Inflammatory macrophage treated with lipopolysaccharide for 4 hours (primary cell): ENCODE measurements at regions not wholly inside any gene's neighbourhood (a gene's known extent, or its start where the extent isn't known, plus 50 kb on each side); places are given as distances from the start of the nearest gene placed in this dataset.
"Not testable (repeated sequence)": the region's sequence is repeated elsewhere in the genome, so short reads cannot be mapped to it uniquely, and the experiment has no call there.

Experiments
- DNase-seq: peaks from one replicate; pipeline ENCODE4 v3.0.0-alpha.2; 2020

GRCh38 chr9:28942941-28943340, 1369.7 kb upstream of the C9orf72 start:
- DNase-seq = no peak

GRCh38 chr9:28946648-28947047, 1373.4 kb upstream of the C9orf72 start:
- no peak for DNase-seq

- DNase-seq = peak; percentile 4
Measured at GRCh38 chr9:28951945-28952344, 1378.7 kb upstream of the C9orf72 start.

- no peak for DNase-seq
Measured at GRCh38 chr9:28956116-28956880, 1383.0 kb upstream of the C9orf72 start.

- no peak for DNase-seq
Measured at GRCh38 chr9:28960602-28961001, 1387.3 kb upstream of the C9orf72 start.

- no peak for DNase-seq
Measured at GRCh38 chr9:28961623-28962022, 1388.3 kb upstream of the C9orf72 start.

GRCh38 chr9:28967226-28967625, 1393.9 kb upstream of the C9orf72 start:
- no peak for DNase-seq

- no peak for DNase-seq
Measured at GRCh38 chr9:28970241-28970654, 1397.0 kb upstream of the C9orf72 start.

GRCh38 chr9:28971881-28972280, 1398.6 kb upstream of the C9orf72 start:
- no peak for DNase-seq

- DNase-seq = no peak
Measured at GRCh38 chr9:28976250-28976649, 1403.0 kb upstream of the C9orf72 start.

- DNase-seq = no peak
Measured at GRCh38 chr9:28976684-28977083, 1403.4 kb upstream of the C9orf72 start.

GRCh38 chr9:28981129-28981528, 1407.8 kb upstream of the C9orf72 start:
- no peak for DNase-seq

- DNase-seq = no peak
Measured at GRCh38 chr9:28981711-28982110, 1408.4 kb upstream of the C9orf72 start.

- no peak for DNase-seq
Measured at GRCh38 chr9:28984016-28984415, 1410.7 kb upstream of the C9orf72 start.

GRCh38 chr9:28990009-28990408, 1416.7 kb upstream of the C9orf72 start:
- not testable (repeated sequence) for DNase-seq

- DNase-seq = no peak
Measured at GRCh38 chr9:28999057-28999456, 1425.8 kb upstream of the C9orf72 start.

GRCh38 chr9:28999806-29000205, 1426.5 kb upstream of the C9orf72 start:
- DNase-seq = no peak

GRCh38 chr9:29001006-29001405, 1427.7 kb upstream of the C9orf72 start:
- DNase-seq = no peak

GRCh38 chr9:29004988-29005387, 1431.7 kb upstream of the C9orf72 start:
- DNase-seq = no peak

- no peak for DNase-seq
Measured at GRCh38 chr9:29006628-29007027, 1433.3 kb upstream of the C9orf72 start.

GRCh38 chr9:29012911-29013310, 1439.6 kb upstream of the C9orf72 start:
- no peak for DNase-seq

GRCh38 chr9:29021632-29022031, 1448.4 kb upstream of the C9orf72 start:
- no peak for DNase-seq

- no peak for DNase-seq
Measured at GRCh38 chr9:29038332-29038731, 1465.1 kb upstream of the C9orf72 start.

- no peak for DNase-seq
Measured at GRCh38 chr9:29039258-29039657, 1466.0 kb upstream of the C9orf72 start.

GRCh38 chr9:29043072-29043471, 1469.8 kb upstream of the C9orf72 start:
- no peak for DNase-seq
